ENCODE measurements at regions not wholly inside any gene's neighbourhood (a gene's known extent, or its start where the extent isn't known, plus 50 kb on each side); places are given as distances from the start of the nearest gene placed in this dataset.

GRCh38 chr21:23356905-23357304 is 2250.4 kb downstream of the MRPL39 start:
- FAIRE-seq: no peak

GRCh38 chr21:23316190-23316589 is 2291.1 kb downstream of the MRPL39 start:
- FAIRE-seq: no peak

- FAIRE-seq: peak; percentile 31
These were observed 2298.5 kb downstream of the MRPL39 start for GRCh38 chr21:23308741-23309140.

- no peak for FAIRE-seq
These were observed 2300.2 kb downstream of the MRPL39 start for GRCh38 chr21:23307065-23307464.

- FAIRE-seq: no peak
These were observed 2294.1 kb downstream of the NCAM2 start for GRCh38 chr21:23292292-23292691.

GRCh38 chr21:23281917-23282316 is 2283.7 kb downstream of the NCAM2 start:
- no peak for FAIRE-seq

GRCh38 chr21:23249760-23250159 is 2251.6 kb downstream of the NCAM2 start:
- FAIRE-seq: no peak

GRCh38 chr21:23247334-23247733 is 2249.1 kb downstream of the NCAM2 start:
- no peak for FAIRE-seq

GRCh38 chr21:23245255-23245654 is 2247.0 kb downstream of the NCAM2 start:
- FAIRE-seq: no peak

GRCh38 chr21:23223882-23224281 is 2225.7 kb downstream of the NCAM2 start:
- FAIRE-seq: no peak

GRCh38 chr21:23218667-23219066 is 2220.5 kb downstream of the NCAM2 start:
- FAIRE-seq: no peak

- no peak for FAIRE-seq
These were observed 2219.4 kb downstream of the NCAM2 start for GRCh38 chr21:23217597-23217996.

- FAIRE-seq: no peak
These were observed 2217.1 kb downstream of the NCAM2 start for GRCh38 chr21:23215261-23215660.

Measured in endometrium (tissue), 2 donors.